ENCODE measurements at regions not wholly inside any gene's neighbourhood (a gene's known extent, or its start where the extent isn't known, plus 50 kb on each side); places are given as distances from the start of the nearest gene placed in this dataset.

- Histone ChIP-seq H2AFZ (ENCODE audit: insufficient read depth, low read depth, low read length, poor library complexity, severe bottlenecking) (no peak overlapping the region), H3K4me1 (ENCODE audit: control insufficient read depth in 2 of 2, insufficient read depth in 2 of 2, low read length in 2 of 2) (peaks cover 0 to 6% of the 10 kb centered on the region in 2 donors), H3K27ac (ENCODE audit: low read length in 2 of 2) (no peak overlapping the region), H3K79me2 (ENCODE audit: control insufficient read depth, insufficient read depth, low read length) (no peaks in the 10 kb centered on the region), H3K36me3 (replicated peaks in 1 of 2; ENCODE audit: control extremely low read depth in 1 of 2, control insufficient read depth in 1 of 2, extremely low read depth in 1 of 2, insufficient read depth in 2 of 2, low read length in 1 of 2) (no peaks in the 10 kb centered on the region), H3K4me3 (ENCODE audit: control extremely low read depth in 1 of 5, extremely low read depth in 1 of 5, insufficient read depth in 1 of 5, low read depth in 2 of 5, low read length in 4 of 5) (no peak overlapping the region), H3K27me3 (replicated peaks in 1 of 4; ENCODE audit: control extremely low read depth in 1 of 4, control insufficient read depth in 3 of 4, insufficient read depth in 4 of 4, low read length in 3 of 4) (no peaks in the 10 kb centered on the region), H4K20me1 (ENCODE audit: control insufficient read depth, insufficient read depth, low read length, poor library complexity, severe bottlenecking) (no peaks in the 10 kb centered on the region), H3K9ac (ENCODE audit: low read length) (no peak overlapping the region), H3K4me2 (replicated peaks; ENCODE audit: low read depth, low read length, poor library complexity, severe bottlenecking) (no peak overlapping the region), H3K9me3 (ENCODE audit: control extremely low read depth in 1 of 3, control insufficient read depth in 2 of 3, insufficient read depth in 1 of 3, low read length in 2 of 3) (no peaks in the 10 kb centered on the region)
- TF ChIP-seq EZH2 (IDR thresholded peaks at IDR 0.05; ENCODE audit: borderline replicate concordance, insufficient read depth, low read depth, low read length, poor library complexity, severe bottlenecking), result no peak
- no peak for TF ChIP-seq CTCF (IDR thresholded peaks at IDR 0.05)
- Mint-ChIP-seq H3K27ac (no peak overlapping the region), H3K27me3 (no peaks in the 10 kb centered on the region), H3K9me3 (ENCODE audit: insufficient read depth) (no peaks in the 10 kb centered on the region), H3K4me1 (peaks cover 11% of the 10 kb centered on the region), H3K4me3 (no peak overlapping the region)
- CTCF ChIA-PET, result no interaction called here
- no peak for DNase-seq
- WGBS (ENCODE audit: insufficient coverage), result no CpG with 5 or more reads among the region's 2 CpGs
- POLR2A ChIA-PET, result no interaction called here
- ATAC-seq (ENCODE audit: low read depth), result no peak
- intact Hi-C loops (cut with micrococcal nuclease), result no loop called here
Measured at GRCh38 chr13:31925079-31925478, 106.5 kb upstream of the FRY start.

- WGBS (ENCODE audit: insufficient coverage), result 92% methylated on average over 2 of the region's 5 CpGs
- no peak for ATAC-seq (ENCODE audit: low read depth)
- Histone ChIP-seq H3K9ac (ENCODE audit: low read length) (no peak overlapping the region), H3K79me2 (ENCODE audit: control insufficient read depth, insufficient read depth, low read length) (no peaks in the 10 kb centered on the region), H2AFZ (ENCODE audit: insufficient read depth, low read depth, low read length, poor library complexity, severe bottlenecking) (no peak overlapping the region), H3K4me1 (ENCODE audit: control insufficient read depth in 2 of 2, insufficient read depth in 2 of 2, low read length in 2 of 2) (no peaks in the 10 kb centered on the region), H3K9me3 (ENCODE audit: control extremely low read depth in 1 of 3, control insufficient read depth in 2 of 3, insufficient read depth in 1 of 3, low read length in 2 of 3) (no peaks in the 10 kb centered on the region), H3K4me3 (ENCODE audit: control extremely low read depth in 1 of 5, extremely low read depth in 1 of 5, insufficient read depth in 1 of 5, low read depth in 2 of 5, low read length in 4 of 5) (no peak overlapping the region), H3K4me2 (replicated peaks; ENCODE audit: low read depth, low read length, poor library complexity, severe bottlenecking) (no peak overlapping the region), H4K20me1 (ENCODE audit: control insufficient read depth, insufficient read depth, low read length, poor library complexity, severe bottlenecking) (no peaks in the 10 kb centered on the region), H3K27ac (ENCODE audit: low read length in 2 of 2) (no peak overlapping the region), H3K36me3 (replicated peaks in 1 of 2; ENCODE audit: control extremely low read depth in 1 of 2, control insufficient read depth in 1 of 2, extremely low read depth in 1 of 2, insufficient read depth in 2 of 2, low read length in 1 of 2) (no peaks in the 10 kb centered on the region), H3K27me3 (replicated peaks in 1 of 4; ENCODE audit: control extremely low read depth in 1 of 4, control insufficient read depth in 3 of 4, insufficient read depth in 4 of 4, low read length in 3 of 4) (no peaks in the 10 kb centered on the region)
- no peak overlapping the region for H3K27ac Mint-ChIP-seq
- TF ChIP-seq CTCF (IDR thresholded peaks at IDR 0.05) (no peak), EZH2 (IDR thresholded peaks at IDR 0.05; ENCODE audit: borderline replicate concordance, insufficient read depth, low read depth, low read length, poor library complexity, severe bottlenecking) (no peak)
- H3K4me1 Mint-ChIP-seq, result peaks cover 3% of the 10 kb centered on the region
- POLR2A ChIA-PET, result no interaction called here
- intact Hi-C loops (cut with micrococcal nuclease), result no loop called here
- DNase-seq, result no peak
- no peaks in the 10 kb centered on the region for H3K27me3 Mint-ChIP-seq
- CTCF ChIA-PET, result interaction anchor here (1.7 kb wide), 1 partner anchor 17 kb away, joined by 8 read pairs; no protein-coding TSS in a partner anchor
- no peaks in the 10 kb centered on the region for H3K9me3 Mint-ChIP-seq (ENCODE audit: insufficient read depth)
- H3K4me3 Mint-ChIP-seq, result no peak overlapping the region
Measured at GRCh38 chr13:31927219-31927653, 104.3 kb upstream of the FRY start.

Data from B cell (primary cell).